Pulmonary artery endothelial cell (primary cell): ENCODE measurements at regions not wholly inside any gene's neighbourhood (a gene's known extent, or its start where the extent isn't known, plus 50 kb on each side); places are given as distances from the start of the nearest gene placed in this dataset.
A peak's percentile ranks its signal among the peaks of the same experiment; 100 is the strongest.

Source experiments
- DNase-seq: peaks from one replicate; pipeline ENCODE4 v3.0.0-alpha.2; 2011; ENCODE audit warnings: low read depth, low spot score

- DNase-seq: no peak
Observed at GRCh38 chr13:73757481-73758233, 376.5 kb downstream of the KLF12 start.

GRCh38 chr13:73754727-73755292, 379.4 kb downstream of the KLF12 start:
- DNase-seq: peak; percentile 17

- no peak for DNase-seq
Observed at GRCh38 chr13:73754241-73754640, 380.0 kb downstream of the KLF12 start.

GRCh38 chr13:73751290-73751689, 382.9 kb downstream of the KLF12 start:
- no peak for DNase-seq

- no peak for DNase-seq
Observed at GRCh38 chr13:73748404-73748803, 385.8 kb downstream of the KLF12 start.

GRCh38 chr13:73745190-73745589, 389.0 kb downstream of the KLF12 start:
- no peak for DNase-seq

- no peak for DNase-seq
Observed at GRCh38 chr13:73742982-73743381, 391.2 kb downstream of the KLF12 start.

GRCh38 chr13:73741742-73742141, 392.5 kb downstream of the KLF12 start:
- DNase-seq: no peak

- no peak for DNase-seq
Observed at GRCh38 chr13:73741111-73741510, 393.1 kb downstream of the KLF12 start.

GRCh38 chr13:73740666-73741065, 393.5 kb downstream of the KLF12 start:
- no peak for DNase-seq

- DNase-seq: no peak
Observed at GRCh38 chr13:73739394-73739793, 394.8 kb downstream of the KLF12 start.

- no peak for DNase-seq
Observed at GRCh38 chr13:73738626-73739025, 395.6 kb downstream of the KLF12 start.

- no peak for DNase-seq
Observed at GRCh38 chr13:73737214-73737613, 397.0 kb downstream of the KLF12 start.

- no peak for DNase-seq
Observed at GRCh38 chr13:73733706-73734105, 400.5 kb downstream of the KLF12 start.

GRCh38 chr13:73732350-73732749, 401.9 kb downstream of the KLF12 start:
- no peak for DNase-seq

- no peak for DNase-seq
Observed at GRCh38 chr13:73731564-73731963, 402.6 kb downstream of the KLF12 start.

GRCh38 chr13:73730014-73730413, 404.2 kb downstream of the KLF12 start:
- DNase-seq: no peak

GRCh38 chr13:73729046-73729445, 405.2 kb downstream of the KLF12 start:
- DNase-seq: no peak

GRCh38 chr13:73722120-73722519, 412.1 kb downstream of the KLF12 start:
- DNase-seq: no peak

- DNase-seq: no peak
Observed at GRCh38 chr13:73721571-73721970, 412.6 kb downstream of the KLF12 start.

- DNase-seq: no peak
Observed at GRCh38 chr13:73720216-73720840, 413.9 kb downstream of the KLF12 start.

- DNase-seq: no peak
Observed at GRCh38 chr13:73718246-73718645, 416.0 kb downstream of the KLF12 start.

GRCh38 chr13:73717632-73718031, 416.6 kb downstream of the KLF12 start:
- DNase-seq: no peak
